ENCODE measurements at regions not wholly inside any gene's neighbourhood (a gene's known extent, or its start where the extent isn't known, plus 50 kb on each side); places are given as distances from the start of the nearest gene placed in this dataset.

DNA sequence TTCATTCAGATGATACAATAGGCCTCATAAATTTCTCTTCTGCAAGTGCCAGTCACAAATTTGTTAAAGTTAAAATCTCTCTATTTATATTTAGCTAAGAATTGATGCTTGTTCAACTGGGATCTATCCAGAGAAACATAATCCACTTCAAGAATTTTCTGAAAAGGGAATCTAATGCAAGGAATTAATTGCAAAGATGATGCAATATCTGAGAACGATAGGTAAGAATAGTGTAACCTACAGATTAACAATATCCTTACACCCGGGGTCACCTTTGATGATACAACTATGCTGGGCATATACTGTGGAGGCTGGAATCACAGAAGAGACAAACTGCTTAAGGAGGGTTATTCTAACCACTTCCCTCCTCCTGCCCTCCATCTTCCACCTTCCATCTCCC, 295.1 kb downstream of the FOXG1 start:
- dilution Hi-C loops (cut with HindIII; ENCODE audit: low sequenced_read_pairs, unreplicated experiment) = no loop called here
- Histone ChIP-seq H3K14ac (replicated peaks; ENCODE audit: low read depth, low read length) (no peak overlapping the region), H2AK9ac (replicated peaks; ENCODE audit: low read depth, low read length, poor library complexity) (no peak overlapping the region), H2BK15ac (ENCODE audit: low read depth, low read length) (no peak overlapping the region), H2BK20ac (ENCODE audit: low read depth, low read length) (no peak overlapping the region), H3K4me1 (ENCODE audit: control insufficient read depth, insufficient read depth, low read length) (no peaks in the 10 kb centered on the region), H3K27me3 (ENCODE audit: control insufficient read depth, insufficient read depth, low read length) (no peaks in the 10 kb centered on the region), H3K9ac (ENCODE audit: low read depth, low read length) (no peak overlapping the region), H3K56ac (ENCODE audit: extremely low read depth, insufficient read depth, low read length) (no peak overlapping the region), H4K20me1 (ENCODE audit: insufficient read depth, low read length) (no peaks in the 10 kb centered on the region), H3K18ac (ENCODE audit: low read depth, low read length) (no peak overlapping the region), H4K5ac (ENCODE audit: low read depth, low read length) (no peak overlapping the region), H3K4me3 (ENCODE audit: insufficient read depth, low read depth, low read length) (no peak overlapping the region), H2BK120ac (ENCODE audit: low read depth, low read length) (no peak overlapping the region), H4K8ac (ENCODE audit: low read depth in 2 of 2, low read length in 2 of 2) (no peak overlapping the region), H2BK5ac (ENCODE audit: low read depth, low read length, poor library complexity, severe bottlenecking) (no peak overlapping the region), H3K23ac (ENCODE audit: low read depth, low read length) (no peak overlapping the region), H3K9me3 (ENCODE audit: control insufficient read depth, insufficient read depth, low read length) (no peaks in the 10 kb centered on the region), H3K4me2 (ENCODE audit: low read depth, low read length) (no peak overlapping the region), H4K91ac (ENCODE audit: insufficient read depth, low read depth, low read length) (no peak overlapping the region), H3K79me1 (ENCODE audit: low read depth in 1 of 2, low read length in 2 of 2) (no peaks in the 10 kb centered on the region), H3K27ac (ENCODE audit: insufficient read depth, low read length) (no peak overlapping the region), H3K9me1 (ENCODE audit: insufficient read depth, low read length) (no peaks in the 10 kb centered on the region), H2AFZ (replicated peaks; ENCODE audit: low read length, poor library complexity) (no peak overlapping the region), H3K4ac (ENCODE audit: low read depth, low read length) (no peak overlapping the region), H3K36me3 (ENCODE audit: control insufficient read depth, insufficient read depth, low read length) (no peaks in the 10 kb centered on the region), H2AK5ac (ENCODE audit: low read depth, low read length) (no peak overlapping the region)
- POLR2A ChIA-PET (ENCODE audit: unreplicated experiment) = no interaction called here
- in situ Hi-C loops (cut with MboI; ENCODE audit: low sequenced_read_pairs) = no loop called here
- BruUV-seq (replicated peaks) = no TSS peak
- DNase-seq (no peak), ATAC-seq (ENCODE audit: low read depth) (no peak)
- no CpG with 5 or more reads among the region's 2 CpGs for WGBS, 2 experiments (ENCODE audit: extremely low coverage in 2 of 2, insufficient read length in 1 of 2)
- intact Hi-C loops (cut with micrococcal nuclease) = no loop called here
- no peak for TF ChIP-seq BHLHE40 (IDR thresholded peaks at IDR 0.05; ENCODE audit: low read depth, low read length)
- TF ChIP-seq CEBPB (IDR thresholded peaks at IDR 0.05; ENCODE audit: low read depth, low read length) = peak; percentile 65
- CTCF ChIA-PET = no interaction called here

Measured in IMR-90 (cell line).